ENCODE measurements at regions not wholly inside any gene's neighbourhood (a gene's known extent, or its start where the extent isn't known, plus 50 kb on each side); places are given as distances from the start of the nearest gene placed in this dataset.

DNA sequence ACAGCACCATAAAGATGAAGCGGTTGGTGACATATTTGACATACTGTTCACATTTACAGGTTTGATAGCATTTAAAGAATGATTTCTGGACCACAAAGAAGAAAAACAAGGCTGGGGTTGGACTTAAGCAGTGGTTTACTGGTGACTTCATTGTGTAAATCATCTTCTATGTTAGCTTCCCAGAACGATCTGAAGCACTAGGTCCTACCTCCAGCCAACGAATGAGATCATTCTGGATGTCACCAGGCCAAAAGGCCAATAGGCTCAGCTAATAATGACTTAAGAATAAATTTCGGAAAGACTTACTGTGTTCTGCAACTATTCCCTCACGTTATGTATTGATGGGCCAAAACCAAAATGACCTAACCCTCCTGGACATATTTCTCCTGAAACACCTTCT lies 675.3 kb upstream of the CCNG1 start:
- TF ChIP-seq ZFX (IDR thresholded peaks at IDR 0.05), result no peak
- TF ChIP-seq, protein P1, sequence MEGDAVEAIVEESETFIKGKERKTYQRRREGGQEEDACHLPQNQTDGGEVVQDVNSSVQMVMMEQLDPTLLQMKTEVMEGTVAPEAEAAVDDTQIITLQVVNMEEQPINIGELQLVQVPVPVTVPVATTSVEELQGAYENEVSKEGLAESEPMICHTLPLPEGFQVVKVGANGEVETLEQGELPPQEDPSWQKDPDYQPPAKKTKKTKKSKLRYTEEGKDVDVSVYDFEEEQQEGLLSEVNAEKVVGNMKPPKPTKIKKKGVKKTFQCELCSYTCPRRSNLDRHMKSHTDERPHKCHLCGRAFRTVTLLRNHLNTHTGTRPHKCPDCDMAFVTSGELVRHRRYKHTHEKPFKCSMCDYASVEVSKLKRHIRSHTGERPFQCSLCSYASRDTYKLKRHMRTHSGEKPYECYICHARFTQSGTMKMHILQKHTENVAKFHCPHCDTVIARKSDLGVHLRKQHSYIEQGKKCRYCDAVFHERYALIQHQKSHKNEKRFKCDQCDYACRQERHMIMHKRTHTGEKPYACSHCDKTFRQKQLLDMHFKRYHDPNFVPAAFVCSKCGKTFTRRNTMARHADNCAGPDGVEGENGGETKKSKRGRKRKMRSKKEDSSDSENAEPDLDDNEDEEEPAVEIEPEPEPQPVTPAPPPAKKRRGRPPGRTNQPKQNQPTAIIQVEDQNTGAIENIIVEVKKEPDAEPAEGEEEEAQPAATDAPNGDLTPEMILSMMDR (conservative IDR thresholded peaks at IDR 0.05), result no peak
- H3K27ac ChIP-seq, result no peak overlapping the region

DNA sequence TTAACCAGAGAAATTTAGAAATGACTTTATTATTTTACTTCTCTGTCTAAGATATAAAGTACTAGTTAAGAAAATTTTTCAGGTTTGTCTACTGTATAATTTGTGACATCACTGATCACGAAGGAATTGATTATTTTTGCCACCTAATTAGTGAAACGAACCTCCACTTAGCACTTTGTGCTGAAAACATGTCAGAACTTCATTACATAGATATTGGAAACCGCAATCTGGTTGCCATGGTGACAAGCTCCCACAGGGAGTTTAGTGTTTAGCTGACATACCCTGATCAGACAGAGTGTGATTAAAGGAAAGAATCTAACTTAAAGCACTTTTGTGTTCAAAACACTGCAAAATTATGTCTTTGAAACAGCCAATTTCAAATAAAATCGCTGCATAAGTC lies 668.4 kb upstream of the CCNG1 start:
- no peak for TF ChIP-seq ZFX (IDR thresholded peaks at IDR 0.05)
- TF ChIP-seq, protein P1 (conservative IDR thresholded peaks at IDR 0.05), result no peak
- H3K27ac ChIP-seq, result no peak overlapping the region

DNA sequence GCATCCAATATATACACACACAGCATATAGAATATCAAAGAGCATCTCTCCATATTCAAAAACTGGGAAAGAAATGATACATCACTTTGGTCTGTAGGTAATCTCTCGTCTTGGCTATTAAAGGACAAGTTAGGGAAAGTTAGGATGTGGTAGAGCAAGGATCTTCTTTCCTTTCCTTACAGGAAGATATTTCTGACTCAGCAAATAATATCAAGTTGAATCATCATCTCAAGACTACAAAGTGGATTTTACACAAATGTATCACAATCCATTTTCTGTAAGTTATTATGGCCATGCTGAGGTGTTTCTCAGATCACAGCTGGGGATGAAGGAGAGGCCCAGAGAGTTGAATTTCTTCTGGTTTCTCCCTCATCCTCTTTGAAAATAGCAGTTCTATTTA lies 651.7 kb upstream of the CCNG1 start:
- TF ChIP-seq, protein P1 (conservative IDR thresholded peaks at IDR 0.05), result no peak
- no peak for TF ChIP-seq ZFX (IDR thresholded peaks at IDR 0.05)
- no peak overlapping the region for H3K27ac ChIP-seq

DNA sequence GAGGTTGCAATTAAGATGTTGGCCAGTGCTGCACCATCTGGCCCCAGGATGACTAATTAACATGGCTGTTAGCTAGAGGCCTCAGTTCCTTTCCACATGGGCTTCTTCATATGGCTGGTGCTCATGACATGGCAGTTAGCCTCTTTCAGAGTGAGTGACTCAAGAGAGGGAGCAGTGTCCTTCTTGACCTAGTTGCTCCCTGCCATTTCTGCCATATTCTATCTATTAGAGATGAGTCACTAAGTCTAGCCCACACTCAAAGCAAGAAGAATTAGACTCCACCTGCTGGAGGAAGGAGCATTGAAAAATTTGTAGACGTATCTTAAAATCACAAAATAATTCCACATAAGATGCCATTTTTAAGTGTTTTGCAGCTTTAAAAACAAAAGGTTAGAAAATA lies 651.2 kb upstream of the CCNG1 start:
- no peak overlapping the region for H3K27ac ChIP-seq
- TF ChIP-seq, protein P1 (conservative IDR thresholded peaks at IDR 0.05), result peak; percentile 11; the same call in 1 of the 2 replicates
- TF ChIP-seq ZFX (IDR thresholded peaks at IDR 0.05), result no peak

DNA sequence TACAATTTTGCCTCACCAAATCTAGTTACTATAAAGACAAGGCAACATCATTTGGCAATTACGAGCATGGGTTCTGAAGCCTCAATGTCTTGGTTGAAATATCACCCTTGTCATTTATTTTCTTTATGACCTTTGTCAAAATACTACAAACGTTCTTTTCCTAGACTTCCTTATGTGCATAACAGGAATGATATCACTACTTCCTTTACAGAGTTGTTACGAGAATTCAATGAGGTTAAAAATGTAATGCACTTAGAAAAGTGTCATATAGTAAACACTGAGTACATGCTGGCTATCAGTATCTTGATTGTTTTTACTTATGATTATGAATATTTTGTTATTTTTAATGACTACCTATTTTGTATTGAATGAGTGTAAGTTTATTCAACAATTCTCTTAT lies 640.9 kb upstream of the CCNG1 start:
- TF ChIP-seq, protein P1 (conservative IDR thresholded peaks at IDR 0.05), result no peak
- TF ChIP-seq ZFX (IDR thresholded peaks at IDR 0.05), result no peak
- no peak overlapping the region for H3K27ac ChIP-seq

DNA sequence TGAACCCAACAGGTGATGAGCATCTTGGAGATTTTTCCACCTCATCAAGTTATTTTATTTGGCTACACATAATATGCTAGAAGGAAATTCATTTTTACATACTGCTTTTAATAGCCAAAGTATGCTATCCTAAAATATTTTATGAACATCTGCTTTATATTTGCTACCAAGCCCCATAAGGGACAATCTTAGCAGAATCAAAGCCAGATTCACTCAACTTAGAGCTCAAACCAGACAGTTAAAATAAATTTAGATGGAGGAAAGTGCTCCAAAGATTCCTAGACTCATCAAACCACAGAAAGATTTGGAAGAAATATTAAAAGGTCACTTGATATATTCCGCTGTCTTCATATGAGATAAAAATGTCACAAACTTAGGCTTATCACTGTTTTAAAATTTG lies 637.1 kb upstream of the CCNG1 start:
- TF ChIP-seq ZFX (IDR thresholded peaks at IDR 0.05), result no peak
- TF ChIP-seq, protein P1 (conservative IDR thresholded peaks at IDR 0.05), result no peak
- no peak overlapping the region for H3K27ac ChIP-seq

DNA sequence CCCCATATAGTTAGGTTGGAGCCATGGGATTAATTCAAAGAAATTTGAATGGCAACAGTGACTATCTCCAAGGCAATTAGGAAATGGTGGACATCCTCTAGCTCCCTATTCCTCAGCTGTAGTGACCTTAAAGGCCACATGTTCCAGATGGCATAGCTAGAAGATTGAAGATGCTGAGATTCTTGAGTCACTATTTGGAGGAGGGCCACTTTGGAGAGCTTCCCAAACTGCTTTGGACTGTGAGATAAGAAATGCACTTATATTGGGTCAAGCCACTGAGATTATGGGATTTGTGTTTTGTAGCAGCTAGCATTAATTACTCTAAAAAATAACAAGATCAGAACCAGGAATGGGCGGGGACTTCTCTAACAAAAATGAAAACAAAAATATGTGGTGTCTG lies 636.2 kb upstream of the CCNG1 start:
- TF ChIP-seq ZFX (IDR thresholded peaks at IDR 0.05), result no peak
- TF ChIP-seq, protein P1 (conservative IDR thresholded peaks at IDR 0.05), result no peak
- H3K27ac ChIP-seq, result no peak overlapping the region

Data from C4-2B (cell line).